Right ventricle myocardium superior (tissue), 1 donor: ENCODE measurements at regions not wholly inside any gene's neighbourhood (a gene's known extent, or its start where the extent isn't known, plus 50 kb on each side); places are given as distances from the start of the nearest gene placed in this dataset.
"Not testable (repeated sequence)": the region's sequence is repeated elsewhere in the genome, so short reads cannot be mapped to it uniquely, and the experiment has no call there.

Experiments
- ATAC-seq: fragments of 200-7000 bp; cut with Tn5 transposase; one replicate; pipeline ENCODE4 v1.9.1; 2020; ENCODE audit warnings: mild to moderate bottlenecking; ENCODE audit not compliant: poor library complexity
- DNase-seq: peaks from one replicate; pipeline ENCODE4 v3.0.0-alpha.2; 2020
- intact Hi-C: fragments of 100-400 bp; cut with DNase I; formaldehyde crosslinking; loops from one replicate; pipeline ENCODE4 v1.11.2; 2022
- donor health status: DM: no; HTN: yes; CAD: no; lungs with severe emphysema.

- ATAC-seq (no peak), DNase-seq (no peak)
- intact Hi-C loops, result no loop called here
Observed at GRCh38 chr6:93684339-93684738, 265.0 kb upstream of the EPHA7 start.

- ATAC-seq (no peak), DNase-seq (no peak)
- intact Hi-C loops, result no loop called here
Observed at GRCh38 chr6:93679836-93680235, 260.5 kb upstream of the EPHA7 start.

- no peak for DNase-seq
- intact Hi-C loops, result no loop called here
- ATAC-seq, result no peak
Observed at GRCh38 chr6:93678841-93679454, 259.6 kb upstream of the EPHA7 start.

GRCh38 chr6:93677264-93677965 lies 258.1 kb upstream of the EPHA7 start:
- no peak for ATAC-seq
- intact Hi-C loops, result no loop called here
- DNase-seq, result no peak

- intact Hi-C loops, result no loop called here
- no peak for ATAC-seq
- DNase-seq, result no peak
Observed at GRCh38 chr6:93676581-93676980, 257.2 kb upstream of the EPHA7 start.

GRCh38 chr6:93675856-93676417 lies 256.6 kb upstream of the EPHA7 start:
- ATAC-seq (no peak), DNase-seq (no peak)
- intact Hi-C loops, result no loop called here

- ATAC-seq (no peak), DNase-seq (no peak)
- intact Hi-C loops, result no loop called here
Observed at GRCh38 chr6:93663111-93663510, 243.8 kb upstream of the EPHA7 start.

GRCh38 chr6:93654548-93654947 lies 235.2 kb upstream of the EPHA7 start:
- intact Hi-C loops, result no loop called here
- DNase-seq, result no peak
- no peak for ATAC-seq

- no peak for DNase-seq
- intact Hi-C loops, result no loop called here
- ATAC-seq, result no peak
Observed at GRCh38 chr6:93644611-93645010, 225.3 kb upstream of the EPHA7 start.

- intact Hi-C loops, result no loop called here
- ATAC-seq, result no peak
- no peak for DNase-seq
Observed at GRCh38 chr6:93639126-93639525, 219.8 kb upstream of the EPHA7 start.

- ATAC-seq, intact Hi-C loops, DNase-seq: not testable (repeated sequence)
Observed at GRCh38 chr6:93636987-93637664, 217.8 kb upstream of the EPHA7 start.

- no peak for DNase-seq
- intact Hi-C loops, result no loop called here
- ATAC-seq, result no peak
Observed at GRCh38 chr6:93624408-93624807, 205.0 kb upstream of the EPHA7 start.

GRCh38 chr6:93621442-93621841 lies 202.1 kb upstream of the EPHA7 start:
- DNase-seq (no peak), ATAC-seq (no peak)
- intact Hi-C loops, result no loop called here

- no peak for ATAC-seq
- intact Hi-C loops, result no loop called here
- DNase-seq, result no peak
Observed at GRCh38 chr6:93604951-93605350, 185.6 kb upstream of the EPHA7 start.

GRCh38 chr6:93592417-93592816 lies 173.1 kb upstream of the EPHA7 start:
- DNase-seq (no peak), ATAC-seq (no peak)
- intact Hi-C loops, result no loop called here

GRCh38 chr6:93586306-93586705 lies 166.9 kb upstream of the EPHA7 start:
- ATAC-seq, result no peak
- no peak for DNase-seq
- intact Hi-C loops, result no loop called here

- intact Hi-C loops, result no loop called here
- DNase-seq (no peak), ATAC-seq (no peak)
Observed at GRCh38 chr6:93584300-93584699, 164.9 kb upstream of the EPHA7 start.

GRCh38 chr6:93581371-93581770 lies 162.0 kb upstream of the EPHA7 start:
- no peak for ATAC-seq
- intact Hi-C loops, result no loop called here
- no peak for DNase-seq

- DNase-seq (no peak), ATAC-seq (no peak)
- intact Hi-C loops, result no loop called here
Observed at GRCh38 chr6:93580446-93580845, 161.1 kb upstream of the EPHA7 start.
